ENCODE measurements at regions not wholly inside any gene's neighbourhood (a gene's known extent, or its start where the extent isn't known, plus 50 kb on each side); places are given as distances from the start of the nearest gene placed in this dataset.

GRCh38 chr5:45037927-45038326, 229.2 kb downstream of the MRPS30 start:
- TF ChIP-seq POLR2A (IDR thresholded peaks at IDR 0.05), result no peak
- TF ChIP-seq, protein P1, sequence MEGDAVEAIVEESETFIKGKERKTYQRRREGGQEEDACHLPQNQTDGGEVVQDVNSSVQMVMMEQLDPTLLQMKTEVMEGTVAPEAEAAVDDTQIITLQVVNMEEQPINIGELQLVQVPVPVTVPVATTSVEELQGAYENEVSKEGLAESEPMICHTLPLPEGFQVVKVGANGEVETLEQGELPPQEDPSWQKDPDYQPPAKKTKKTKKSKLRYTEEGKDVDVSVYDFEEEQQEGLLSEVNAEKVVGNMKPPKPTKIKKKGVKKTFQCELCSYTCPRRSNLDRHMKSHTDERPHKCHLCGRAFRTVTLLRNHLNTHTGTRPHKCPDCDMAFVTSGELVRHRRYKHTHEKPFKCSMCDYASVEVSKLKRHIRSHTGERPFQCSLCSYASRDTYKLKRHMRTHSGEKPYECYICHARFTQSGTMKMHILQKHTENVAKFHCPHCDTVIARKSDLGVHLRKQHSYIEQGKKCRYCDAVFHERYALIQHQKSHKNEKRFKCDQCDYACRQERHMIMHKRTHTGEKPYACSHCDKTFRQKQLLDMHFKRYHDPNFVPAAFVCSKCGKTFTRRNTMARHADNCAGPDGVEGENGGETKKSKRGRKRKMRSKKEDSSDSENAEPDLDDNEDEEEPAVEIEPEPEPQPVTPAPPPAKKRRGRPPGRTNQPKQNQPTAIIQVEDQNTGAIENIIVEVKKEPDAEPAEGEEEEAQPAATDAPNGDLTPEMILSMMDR (IDR thresholded peaks at IDR 0.05), result no peak

Data from prostate gland (tissue), 2 donors.